Activated B cell treated with CpG ODN at 0.5 μM for 24 hours (primary cell): ENCODE measurements at regions not wholly inside any gene's neighbourhood (a gene's known extent, or its start where the extent isn't known, plus 50 kb on each side); places are given as distances from the start of the nearest gene placed in this dataset.
"Not testable (repeated sequence)": the region's sequence is repeated elsewhere in the genome, so short reads cannot be mapped to it uniquely, and the experiment has no call there.

Source experiments
- ATAC-seq: fragments of 200-7000 bp; cut with Tn5 transposase; one replicate; pipeline ENCODE4 v1.10.0; 2021; ENCODE audit warnings: low read depth, mild to moderate bottlenecking, moderate library complexity
- CTCF ChIA-PET: fragments of 350-600 bp; sonication (Branson Sonifier 250); formaldehyde crosslinking; loops from one replicate; lab custom pipeline; 2021; ENCODE audit warnings: antibody characterized with exemption; lab: Charles Lee
- POLR2A ChIA-PET: fragments of 350-600 bp; sonication (Branson Sonifier 250); formaldehyde crosslinking; loops from one replicate; lab custom pipeline; 2021; ENCODE audit warnings: antibody characterized with exemption; lab: Charles Lee
- DNase-seq: peaks from one replicate; pipeline ENCODE4 v3.0.0; 2022
- H3K27ac Mint-ChIP-seq: one replicate; pipeline ENCODE4 v1.8.0; 2020; ENCODE audit warnings: mixed read lengths
- H3K27me3 Mint-ChIP-seq: one replicate; pipeline ENCODE4 v1.8.0; 2021; ENCODE audit warnings: mixed read lengths
- H3K36me3 Mint-ChIP-seq: one replicate; pipeline ENCODE4 v1.8.0; 2021; ENCODE audit warnings: low read depth, mixed read lengths
- H3K4me1 Mint-ChIP-seq: one replicate; pipeline ENCODE4 v1.8.0; 2021; ENCODE audit warnings: mixed read lengths
- H3K4me3 Mint-ChIP-seq: one replicate; pipeline ENCODE4 v1.8.0; 2020; ENCODE audit warnings: mild to moderate bottlenecking, mixed read lengths
- H3K9me3 Mint-ChIP-seq: one replicate; pipeline ENCODE4 v1.8.0; 2020; ENCODE audit warnings: mixed read lengths
- intact Hi-C: fragments of 100-400 bp; cut with micrococcal nuclease; formaldehyde crosslinking; loops from one replicate; pipeline ENCODE4 v1.15.1; 2024
- TF ChIP-seq, protein P1 (sequence below): fragments of 200-600 bp; IDR thresholded peaks from one replicate; pipeline ENCODE4 v1.8.0; 2022; ENCODE audit warnings: antibody characterized with exemption, mild to moderate bottlenecking

GRCh38 chr2:63736354-63736753 lies 105.3 kb upstream of the UGP2 start:
- no peaks in the 10 kb centered on the region for H3K4me1 Mint-ChIP-seq
- no peaks in the 10 kb centered on the region for H3K36me3 Mint-ChIP-seq
- no peak overlapping the region for H3K4me3 Mint-ChIP-seq
- no peaks in the 10 kb centered on the region for H3K27me3 Mint-ChIP-seq
- DNase-seq (no peak), ATAC-seq (no peak)
- intact Hi-C loops, result no loop called here
- H3K9me3 Mint-ChIP-seq, result no peaks in the 10 kb centered on the region
- ChIA-PET POLR2A (no interaction called here), CTCF (no interaction called here)
- no peak overlapping the region for H3K27ac Mint-ChIP-seq
- TF ChIP-seq, protein P1, sequence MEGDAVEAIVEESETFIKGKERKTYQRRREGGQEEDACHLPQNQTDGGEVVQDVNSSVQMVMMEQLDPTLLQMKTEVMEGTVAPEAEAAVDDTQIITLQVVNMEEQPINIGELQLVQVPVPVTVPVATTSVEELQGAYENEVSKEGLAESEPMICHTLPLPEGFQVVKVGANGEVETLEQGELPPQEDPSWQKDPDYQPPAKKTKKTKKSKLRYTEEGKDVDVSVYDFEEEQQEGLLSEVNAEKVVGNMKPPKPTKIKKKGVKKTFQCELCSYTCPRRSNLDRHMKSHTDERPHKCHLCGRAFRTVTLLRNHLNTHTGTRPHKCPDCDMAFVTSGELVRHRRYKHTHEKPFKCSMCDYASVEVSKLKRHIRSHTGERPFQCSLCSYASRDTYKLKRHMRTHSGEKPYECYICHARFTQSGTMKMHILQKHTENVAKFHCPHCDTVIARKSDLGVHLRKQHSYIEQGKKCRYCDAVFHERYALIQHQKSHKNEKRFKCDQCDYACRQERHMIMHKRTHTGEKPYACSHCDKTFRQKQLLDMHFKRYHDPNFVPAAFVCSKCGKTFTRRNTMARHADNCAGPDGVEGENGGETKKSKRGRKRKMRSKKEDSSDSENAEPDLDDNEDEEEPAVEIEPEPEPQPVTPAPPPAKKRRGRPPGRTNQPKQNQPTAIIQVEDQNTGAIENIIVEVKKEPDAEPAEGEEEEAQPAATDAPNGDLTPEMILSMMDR, result no peak

DNA sequence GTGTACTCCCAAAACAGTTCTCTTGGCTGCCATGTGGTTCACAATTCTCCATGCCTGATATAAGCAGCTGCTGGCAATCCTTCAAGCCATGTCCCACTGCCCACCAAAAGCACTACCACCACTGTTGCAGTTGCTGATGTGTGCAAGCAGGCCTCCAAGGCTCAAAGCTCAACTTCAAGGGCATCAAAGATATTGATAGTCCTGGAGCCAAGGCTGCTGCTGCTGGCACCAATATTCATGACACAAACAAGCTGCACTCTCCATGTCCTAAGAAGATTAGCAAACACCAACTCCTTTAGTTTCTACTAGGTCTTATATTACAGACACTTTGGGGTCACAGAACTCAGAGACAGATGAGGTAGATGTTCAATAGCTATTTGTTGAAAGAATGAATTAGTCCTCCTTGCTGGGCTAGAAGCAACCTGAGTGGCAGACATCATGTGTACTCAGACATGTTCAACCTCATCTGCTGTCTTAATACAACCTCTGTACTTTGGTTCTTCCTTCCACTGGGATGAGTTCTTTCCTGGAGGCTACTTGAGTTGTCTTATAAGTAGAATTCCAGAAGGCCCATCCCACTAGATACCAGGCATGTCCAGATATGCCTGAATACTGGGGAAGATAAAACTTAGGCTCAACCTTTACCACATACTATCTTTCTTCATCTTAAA lies 104.5 kb upstream of the UGP2 start:
- Mint-ChIP-seq H3K4me1 (no peaks in the 10 kb centered on the region), H3K4me3 (no peak overlapping the region), H3K36me3 (no peaks in the 10 kb centered on the region), H3K27me3 (no peaks in the 10 kb centered on the region), H3K9me3 (no peaks in the 10 kb centered on the region), H3K27ac (no peak overlapping the region)
- POLR2A ChIA-PET, result interaction anchor here (0.5 kb wide), 1 partner anchor 124 kb away, joined by 4 read pairs; no protein-coding TSS in a partner anchor
- TF ChIP-seq, protein P1, result no peak
- intact Hi-C loops, result no loop called here
- ATAC-seq, result no peak
- CTCF ChIA-PET, result no interaction called here
- no peak for DNase-seq

DNA sequence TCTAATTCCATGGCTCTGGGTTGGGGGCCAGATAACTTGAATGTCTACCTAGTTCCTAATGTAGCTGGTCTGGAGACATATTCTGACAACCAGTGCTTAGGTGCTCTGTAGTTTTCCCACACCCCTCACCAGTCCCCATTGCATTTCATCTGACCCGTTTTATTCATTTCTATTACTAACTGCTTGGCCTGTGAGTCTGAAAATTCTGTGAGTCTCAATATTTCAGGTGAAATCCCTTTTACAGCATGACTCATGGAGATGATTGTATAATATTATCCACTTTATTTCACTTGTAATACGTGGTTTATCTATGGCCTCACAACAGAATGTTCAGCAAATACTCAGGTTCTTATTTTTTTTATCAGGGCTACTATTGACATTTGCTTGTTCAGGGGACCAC lies 103.7 kb upstream of the UGP2 start:
- Mint-ChIP-seq H3K9me3 (no peaks in the 10 kb centered on the region), H3K4me1 (no peaks in the 10 kb centered on the region), H3K27me3 (no peaks in the 10 kb centered on the region), H3K4me3 (no peak overlapping the region), H3K27ac (no peak overlapping the region), H3K36me3 (no peaks in the 10 kb centered on the region)
- TF ChIP-seq, protein P1, result no peak
- DNase-seq, result no peak
- CTCF ChIA-PET, result no interaction called here
- intact Hi-C loops, result no loop called here
- POLR2A ChIA-PET, result no interaction called here
- no peak for ATAC-seq

DNA sequence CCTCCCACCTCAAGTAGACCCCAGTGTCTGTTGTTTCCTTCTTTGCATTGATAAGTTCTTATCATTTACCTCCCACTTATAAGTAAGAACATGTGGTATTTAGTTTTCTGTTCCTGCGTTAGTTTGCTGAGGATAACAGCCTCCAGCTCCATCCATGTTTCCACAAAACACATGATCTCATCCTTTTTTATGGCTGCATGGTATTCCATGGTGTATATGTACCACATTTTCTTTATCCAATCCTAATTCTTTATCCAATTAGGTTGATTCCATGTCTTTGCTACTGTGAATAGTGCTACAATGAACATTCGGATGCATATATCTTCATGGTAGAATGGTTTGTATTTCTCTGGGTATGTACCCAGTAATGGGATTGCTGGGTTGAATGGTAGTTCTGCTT lies 102.5 kb upstream of the UGP2 start:
- H3K4me3 Mint-ChIP-seq, POLR2A ChIA-PET: not testable (repeated sequence)

DNA sequence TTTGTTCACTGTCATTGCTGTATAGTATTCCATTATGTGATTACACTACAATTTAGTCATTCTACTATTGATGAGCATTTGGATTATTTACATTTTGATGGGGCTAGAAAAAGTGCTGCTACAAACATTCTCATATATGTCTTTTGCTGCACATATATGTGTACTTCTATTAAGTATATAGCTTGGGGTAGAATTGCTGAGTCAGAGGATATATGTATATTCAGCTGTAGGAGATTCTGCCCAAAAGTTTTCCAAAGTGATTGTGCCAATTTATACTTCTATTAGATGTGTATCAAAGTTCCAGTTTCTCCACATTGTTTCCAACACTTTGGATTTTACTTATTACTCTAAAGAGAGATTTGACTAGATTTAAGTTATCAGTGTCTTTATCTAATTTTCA lies 101.7 kb upstream of the UGP2 start:
- Mint-ChIP-seq H3K9me3 (no peaks in the 10 kb centered on the region), H3K4me3 (no peak overlapping the region), H3K27ac (no peak overlapping the region), H3K4me1 (no peaks in the 10 kb centered on the region), H3K36me3 (no peaks in the 10 kb centered on the region), H3K27me3 (no peaks in the 10 kb centered on the region)
- ChIA-PET CTCF (no interaction called here), POLR2A (no interaction called here)
- intact Hi-C loops, result no loop called here
- no peak for ATAC-seq
- TF ChIP-seq, protein P1, result no peak
- DNase-seq, result no peak

More for the DNA sequence above, 102.5 kb upstream of the UGP2 start:
- H3K36me3 Mint-ChIP-seq, H3K9me3 Mint-ChIP-seq, ATAC-seq, H3K4me1 Mint-ChIP-seq, CTCF ChIA-PET, H3K27me3 Mint-ChIP-seq, H3K27ac Mint-ChIP-seq, DNase-seq, intact Hi-C loops: not testable (repeated sequence)

- no peaks in the 10 kb centered on the region for H3K9me3 Mint-ChIP-seq
- H3K36me3 Mint-ChIP-seq, result no peaks in the 10 kb centered on the region
- TF ChIP-seq, protein P1, result no peak
- H3K4me1 Mint-ChIP-seq, result no peaks in the 10 kb centered on the region
- no peak overlapping the region for H3K4me3 Mint-ChIP-seq
- ChIA-PET CTCF (interaction anchor here (0.6 kb wide), 1 partner anchor 710 kb away, joined by 3 read pairs; no protein-coding TSS in a partner anchor), POLR2A (no interaction called here)
- ATAC-seq, result no peak
- no peaks in the 10 kb centered on the region for H3K27me3 Mint-ChIP-seq
- DNase-seq, result no peak
- no peak overlapping the region for H3K27ac Mint-ChIP-seq
- intact Hi-C loops, result no loop called here
Observed at GRCh38 chr2:63740943-63741342, 100.8 kb upstream of the UGP2 start.
